Endothelial cell of umbilical vein (primary cell): ENCODE measurements at regions not wholly inside any gene's neighbourhood (a gene's known extent, or its start where the extent isn't known, plus 50 kb on each side); places are given as distances from the start of the nearest gene placed in this dataset.

Experiments used
- CTCF ChIP-seq, 2 donors: IDR thresholded peaks; 1 replicate in 1 of 2; 2 replicates in 1 of 2; pipeline ENCODE4 v1.5.1; 2011; ENCODE audit warnings: low read length in 2 of 2, mild to moderate bottlenecking in 2 of 2, moderate library complexity in 2 of 2, control low read depth in 1 of 2, inconsistent platforms in 1 of 2, low read depth in 1 of 2; ENCODE audit not compliant: insufficient read depth in 1 of 2; ENCODE audit errors: extremely low read depth in 1 of 2
- EZH2 ChIP-seq: IDR thresholded peaks from 2 replicates; pipeline ENCODE4 v1.6.1; 2012; ENCODE audit warnings: borderline replicate concordance, low read depth, mild to moderate bottlenecking, moderate library complexity, low read length, inconsistent platforms; ENCODE audit not compliant: severe bottlenecking
- GATA2 ChIP-seq: IDR thresholded peaks from 2 replicates; pipeline ENCODE4 v1.7.0; 2011; ENCODE audit warnings: low read depth, mild to moderate bottlenecking, moderate library complexity, mixed read lengths, low read length; ENCODE audit not compliant: insufficient read length, insufficient read depth
- MAX ChIP-seq: IDR thresholded peaks from 2 replicates; pipeline ENCODE4 v1.6.1; 2011; ENCODE audit not compliant: insufficient read depth, insufficient read length
- POLR2A ChIP-seq: IDR thresholded peaks from 2 replicates; pipeline ENCODE4 v1.6.1; 2012; ENCODE audit warnings: low read depth, mild to moderate bottlenecking, control low read depth, low read length
- POLR2AphosphoS5 ChIP-seq: IDR thresholded peaks from 2 replicates; pipeline ENCODE4 v1.6.1; 2012; ENCODE audit warnings: low read depth, mild to moderate bottlenecking, control low read depth, low read length, moderate library complexity; ENCODE audit not compliant: insufficient read depth

GRCh38 chr5:6810641-6811405 lies 97.6 kb downstream of the TENT4A start:
- TF ChIP-seq EZH2 (no peak), POLR2A (no peak), MAX (no peak), CTCF (IDR thresholded peaks at IDR 0.05; ENCODE audit: extremely low read depth in 1 of 2, insufficient read depth in 1 of 2, low read depth in 1 of 2, low read length in 2 of 2) (no peak), POLR2AphosphoS5 (no peak), GATA2 (no peak)
